Bone marrow (tissue), 2 donors: ENCODE measurements at regions not wholly inside any gene's neighbourhood (a gene's known extent, or its start where the extent isn't known, plus 50 kb on each side); places are given as distances from the start of the nearest gene placed in this dataset.
"Not testable (repeated sequence)": the region's sequence is repeated elsewhere in the genome, so short reads cannot be mapped to it uniquely, and the experiment has no call there.

Experiments used
- DNase-seq, 2 donors: peaks; one replicate each; lab custom pipeline; 2025; lab: John Stamatoyannopoulos, UW

DNA sequence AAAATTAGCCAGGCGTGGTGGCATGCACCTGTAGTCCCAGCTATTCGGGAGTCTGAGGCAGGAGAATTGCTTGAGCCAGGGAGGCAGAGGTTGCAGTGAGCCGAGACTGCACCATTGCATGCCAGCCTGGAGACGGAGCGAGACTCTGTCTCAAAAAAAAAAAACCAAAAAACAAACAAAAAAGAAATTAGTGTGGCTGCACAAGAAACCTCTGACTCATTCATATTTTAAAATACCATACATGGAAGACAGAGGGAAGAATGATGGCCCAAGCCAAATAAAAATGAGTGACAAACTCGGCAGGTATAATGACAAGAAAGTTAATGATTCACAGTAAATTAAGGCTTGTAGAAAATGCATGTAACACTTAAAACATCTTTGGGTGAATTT is 875.8 kb downstream of the EPHA4 start:
- no peak for DNase-seq

DNA sequence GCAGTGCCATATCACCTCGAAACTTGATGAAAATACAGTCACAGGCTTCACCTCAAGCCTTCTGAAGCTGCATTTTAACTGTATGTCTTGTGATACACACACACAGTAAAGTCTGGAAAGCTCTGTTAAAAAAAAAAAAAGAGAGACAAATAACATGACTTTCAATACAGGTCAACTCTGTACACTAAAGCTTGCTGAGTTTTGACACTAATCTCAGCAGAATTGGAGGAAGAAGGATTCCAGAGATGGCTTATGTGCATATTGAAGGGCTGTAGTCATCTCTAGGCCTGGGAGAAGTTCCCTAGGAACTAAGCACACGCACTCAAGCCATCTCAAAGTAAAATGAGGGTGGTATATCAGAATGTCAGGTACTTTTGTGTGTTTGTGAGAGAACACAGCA is 875.1 kb downstream of the EPHA4 start:
- DNase-seq, result no peak

DNA sequence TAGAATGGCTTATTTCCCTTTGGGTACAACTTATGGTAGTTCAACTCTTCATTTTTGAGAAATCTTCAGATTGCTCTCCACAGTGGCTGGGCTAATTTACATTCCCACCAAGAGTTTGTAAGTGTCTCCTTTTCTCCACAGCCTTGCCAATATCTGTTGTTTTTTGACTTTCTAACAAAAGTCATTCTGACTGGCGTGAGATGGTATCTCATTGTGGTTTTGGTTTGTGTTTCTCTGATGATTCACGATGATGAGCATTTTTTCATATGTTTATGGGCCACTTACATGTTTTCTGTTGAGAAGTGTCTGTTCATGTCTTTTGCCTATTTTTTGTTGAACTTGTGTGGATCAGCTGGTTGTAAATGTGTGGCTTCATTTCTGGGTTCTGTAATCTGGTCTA is 871.0 kb downstream of the EPHA4 start:
- DNase-seq, result no peak

DNA sequence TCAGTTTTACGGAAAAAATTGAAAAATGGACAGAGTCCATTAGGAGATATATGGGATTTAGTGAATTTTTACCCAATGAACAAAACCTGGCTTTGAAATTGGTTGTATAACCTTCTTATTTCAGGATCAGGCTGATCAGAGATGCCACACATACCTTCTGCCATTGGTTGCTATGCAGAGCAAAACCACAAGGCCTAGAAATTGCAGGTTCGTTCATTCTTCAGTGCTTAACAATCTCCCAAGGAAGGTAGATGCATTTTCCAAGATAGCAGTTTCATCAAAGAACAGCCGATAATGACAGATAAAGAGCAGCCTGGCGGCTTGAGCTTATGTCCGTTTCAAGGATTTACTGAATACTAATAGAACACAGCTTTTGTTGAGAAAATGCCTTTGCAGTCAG is 868.8 kb downstream of the EPHA4 start:
- no peak for DNase-seq

DNA sequence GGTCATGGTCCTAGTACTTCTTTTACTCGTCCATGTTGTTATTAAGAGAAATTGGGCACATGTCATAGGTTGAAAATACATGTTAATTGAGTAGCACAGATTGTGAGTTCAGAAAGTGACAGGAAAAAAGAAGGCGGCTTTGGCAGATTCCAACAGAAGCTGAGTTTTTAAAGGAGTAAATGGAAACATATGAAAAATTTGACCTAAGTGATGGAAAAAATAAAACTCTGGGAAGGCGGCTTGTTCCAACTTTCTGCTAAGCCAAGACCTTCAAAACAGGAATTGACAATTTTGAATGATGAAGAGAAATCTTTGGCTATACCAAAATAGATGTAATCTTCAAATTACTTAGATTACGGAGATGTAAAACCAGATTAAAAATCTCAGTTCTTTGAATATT is 868.0 kb downstream of the EPHA4 start:
- DNase-seq, result no peak

- no peak for DNase-seq
These were observed 867.3 kb downstream of the EPHA4 start for GRCh38 chr2:220704810-220705209.

DNA sequence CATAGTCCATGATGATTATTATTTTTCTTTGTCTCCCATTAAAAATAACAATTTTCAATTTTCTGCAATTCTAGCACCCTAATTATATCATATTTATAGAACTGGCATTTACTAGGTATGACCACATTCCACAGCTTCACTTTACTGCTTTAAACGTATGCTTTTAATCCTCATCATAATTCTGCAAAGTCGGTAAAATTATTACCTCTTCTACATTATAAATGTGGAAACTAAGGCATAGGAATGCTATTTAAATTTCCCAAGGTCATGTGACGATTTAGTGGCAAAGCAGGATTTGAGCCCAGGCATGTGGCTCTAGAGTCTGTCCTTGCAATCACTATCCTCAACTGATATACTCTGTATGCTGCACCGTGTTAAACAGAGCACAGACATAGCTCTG is 866.4 kb downstream of the EPHA4 start:
- no peak for DNase-seq

DNA sequence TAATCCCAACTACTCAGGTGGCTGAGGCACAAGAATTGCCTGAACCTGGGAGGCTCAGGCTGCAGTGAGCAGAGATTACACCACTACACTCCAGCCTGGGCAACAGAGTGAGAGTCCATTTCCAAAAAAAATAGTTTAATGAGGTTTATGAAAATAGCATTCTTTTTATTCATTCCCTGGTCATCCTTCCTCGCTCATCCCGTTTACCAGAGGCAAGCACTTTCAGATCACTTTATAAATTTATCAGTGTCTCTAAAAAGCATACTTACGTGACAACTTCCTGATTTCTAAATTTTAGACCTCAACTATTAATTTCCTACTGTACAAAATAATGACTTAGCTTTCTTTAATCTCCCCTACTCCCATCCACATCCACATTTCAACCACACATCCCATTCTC is 864.8 kb downstream of the EPHA4 start:
- no peak for DNase-seq

GRCh38 chr2:220708366-220708765 is 863.7 kb downstream of the EPHA4 start:
- DNase-seq, result no peak

- DNase-seq, result no peak
These were observed 854.8 kb downstream of the EPHA4 start for GRCh38 chr2:220717283-220717682.

- no peak for DNase-seq
These were observed 835.3 kb downstream of the EPHA4 start for GRCh38 chr2:220736778-220737177.

DNA sequence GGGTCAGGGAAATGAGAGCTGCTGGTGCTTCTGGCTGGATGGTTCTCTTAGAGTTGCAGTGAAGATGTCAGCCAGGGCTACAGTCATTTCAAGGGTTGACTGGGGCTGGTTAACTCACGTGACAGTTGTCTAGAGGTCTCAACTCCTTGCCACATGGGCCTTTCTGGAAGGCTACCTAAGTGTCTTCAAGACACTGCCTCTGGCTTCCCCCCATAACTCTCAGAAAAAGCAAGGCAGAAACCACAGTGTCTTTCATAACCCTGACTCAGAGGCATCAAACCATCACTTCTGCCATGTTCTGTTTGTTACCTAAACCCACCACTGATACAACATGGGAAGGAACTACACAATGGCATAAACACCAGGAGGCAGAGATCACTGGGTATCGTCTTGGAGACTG is 828.9 kb downstream of the EPHA4 start:
- no peak for DNase-seq

- DNase-seq, result no peak
These were observed 827.2 kb downstream of the EPHA4 start for GRCh38 chr2:220744861-220745260.

DNA sequence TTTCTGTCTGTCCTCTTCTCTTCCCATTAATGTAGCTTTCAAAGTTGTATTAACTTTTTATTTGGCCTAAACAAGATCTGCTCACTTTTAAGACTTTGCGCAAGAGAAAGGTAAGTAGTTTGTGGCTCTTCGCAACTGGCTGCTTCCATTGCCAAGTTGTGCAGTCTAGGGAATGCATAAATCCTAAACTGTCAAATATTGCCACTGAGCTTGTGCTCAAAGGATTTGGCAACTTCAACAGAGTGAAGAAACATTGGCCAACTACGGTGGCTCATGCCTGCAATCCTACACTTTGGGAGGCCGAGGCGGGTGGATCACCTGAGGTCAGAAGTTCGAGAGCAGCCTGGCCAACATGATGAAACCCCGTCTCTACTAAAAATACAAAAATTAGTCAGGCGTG is 826.4 kb downstream of the EPHA4 start:
- no peak for DNase-seq

DNA sequence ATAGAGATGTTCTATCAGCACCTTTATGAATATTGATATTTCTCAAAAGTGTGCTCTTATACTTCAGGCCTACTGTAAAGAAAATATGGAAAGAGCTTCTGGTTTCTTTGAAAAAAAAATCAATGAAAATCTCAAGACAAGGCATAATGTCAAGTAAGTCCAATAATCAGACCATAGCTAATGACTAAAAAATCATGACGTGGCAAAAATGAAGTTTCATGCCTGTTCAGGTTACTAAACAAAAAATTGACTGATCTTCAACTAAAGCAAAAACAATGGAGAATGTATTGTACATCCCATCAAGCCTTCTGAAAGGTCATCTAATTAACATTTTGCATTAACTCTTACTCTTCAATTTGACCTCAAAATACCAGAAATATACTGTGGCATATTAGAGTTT is 824.4 kb downstream of the EPHA4 start:
- DNase-seq, result no peak

DNA sequence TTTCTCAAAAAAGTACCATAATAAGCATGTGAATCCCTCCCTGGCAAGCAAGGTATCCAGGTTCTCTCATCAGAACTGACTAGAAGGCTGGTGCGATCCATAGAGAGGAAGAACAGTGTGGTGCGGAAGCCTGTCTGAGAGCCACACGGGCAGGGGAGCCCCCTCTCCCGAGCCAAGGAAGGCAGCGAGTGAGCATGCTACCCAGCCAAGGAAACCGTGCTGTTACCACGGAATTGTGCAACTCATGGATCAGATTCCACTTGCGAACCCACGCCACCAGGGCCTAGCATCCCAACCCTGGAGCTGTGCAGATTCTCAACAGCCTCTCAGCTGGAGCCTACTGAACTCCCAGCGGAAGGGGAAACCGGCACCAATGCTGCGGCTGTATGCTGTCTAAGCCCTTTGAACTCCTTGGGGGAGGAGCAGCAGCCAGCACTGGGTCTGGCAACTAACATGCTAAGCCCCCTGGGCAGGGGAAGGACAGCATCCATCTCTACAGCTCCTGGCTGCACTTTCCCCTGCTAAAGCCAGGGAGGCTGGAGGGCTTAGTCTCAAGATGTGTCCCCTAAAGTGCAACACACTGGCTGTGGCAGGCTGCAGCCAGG is 823.1 kb downstream of the EPHA4 start:
- no peak for DNase-seq

GRCh38 chr2:220753486-220753885 is 818.6 kb downstream of the EPHA4 start:
- DNase-seq, result no peak

GRCh38 chr2:220756653-220757052 is 815.5 kb downstream of the EPHA4 start:
- no peak for DNase-seq

GRCh38 chr2:220758376-220758775 is 813.7 kb downstream of the EPHA4 start:
- DNase-seq, result not testable (repeated sequence)

DNA sequence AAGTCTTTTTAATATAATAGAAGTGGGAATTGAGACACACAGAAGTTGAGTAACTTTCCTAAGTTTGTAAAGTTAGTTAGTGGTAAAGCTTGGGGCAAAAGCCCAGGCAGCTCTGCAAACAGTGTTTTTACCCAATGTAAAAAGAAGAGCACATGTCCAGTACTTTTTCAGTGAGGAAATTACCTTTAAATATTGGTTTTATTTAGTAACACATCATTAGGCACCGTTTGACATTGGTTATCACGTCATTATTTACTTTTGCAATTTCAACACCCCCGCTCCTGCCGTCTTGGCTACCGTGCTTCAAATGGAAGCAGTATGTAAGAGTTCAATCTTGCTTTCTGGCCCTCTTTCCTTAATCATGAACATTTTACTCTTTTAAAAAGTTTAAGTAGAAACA is 807.9 kb downstream of the EPHA4 start:
- no peak for DNase-seq

GRCh38 chr2:220767591-220768255 is 804.4 kb downstream of the EPHA4 start:
- DNase-seq, result no peak

DNA sequence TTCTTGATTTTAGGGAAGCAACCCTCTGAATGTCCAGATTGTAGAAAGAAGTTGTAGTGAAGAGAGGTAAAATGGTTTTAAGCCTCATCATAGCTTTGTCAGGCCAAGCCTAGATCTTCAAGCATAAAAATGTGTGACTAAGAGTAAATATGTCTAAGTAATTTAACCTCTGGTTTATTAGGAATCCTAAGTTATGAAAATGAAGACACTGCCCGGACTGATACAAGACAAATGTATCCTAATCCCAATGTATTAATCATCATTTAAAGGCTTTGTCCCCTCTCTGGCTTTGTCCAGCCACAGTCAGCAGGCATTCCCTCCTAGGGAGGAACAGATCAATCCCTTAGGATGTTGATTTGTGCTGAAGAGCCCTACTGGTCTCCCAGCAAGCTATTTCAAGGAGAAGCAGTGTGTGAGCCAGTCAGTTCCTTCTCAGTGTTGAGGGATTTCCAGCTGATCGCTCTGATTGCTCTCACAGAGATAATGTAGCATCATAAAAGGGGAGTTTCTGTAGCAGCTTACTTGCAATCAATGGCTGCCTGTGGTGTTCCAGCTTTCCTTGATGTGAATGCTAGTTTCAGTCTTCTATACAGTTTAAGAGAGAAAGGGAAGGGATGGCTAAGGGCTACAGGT is 796.1 kb downstream of the EPHA4 start:
- no peak for DNase-seq

GRCh38 chr2:220779076-220779475 is 793.0 kb downstream of the EPHA4 start:
- not testable (repeated sequence) for DNase-seq

DNA sequence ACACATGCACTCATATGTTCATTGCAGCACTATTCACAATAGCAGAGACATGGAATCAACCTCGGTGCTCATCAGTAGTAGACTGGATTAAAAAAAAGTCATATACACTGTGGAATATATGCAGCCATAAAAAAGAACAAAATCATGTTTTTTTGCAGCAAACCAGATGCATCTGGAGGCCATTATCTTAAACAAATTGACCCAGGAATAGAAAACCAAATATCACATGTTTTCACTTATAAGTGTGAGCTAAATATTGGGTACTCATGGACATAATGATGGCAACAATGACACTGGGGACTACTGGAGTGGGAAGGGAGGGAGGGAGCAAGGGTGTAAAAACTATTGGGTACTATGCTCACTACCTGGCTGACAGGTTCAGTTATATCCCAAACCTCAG is 792.6 kb downstream of the EPHA4 start:
- no peak for DNase-seq
